ENCODE measurements at regions not wholly inside any gene's neighbourhood (a gene's known extent, or its start where the extent isn't known, plus 50 kb on each side); places are given as distances from the start of the nearest gene placed in this dataset.

DNA sequence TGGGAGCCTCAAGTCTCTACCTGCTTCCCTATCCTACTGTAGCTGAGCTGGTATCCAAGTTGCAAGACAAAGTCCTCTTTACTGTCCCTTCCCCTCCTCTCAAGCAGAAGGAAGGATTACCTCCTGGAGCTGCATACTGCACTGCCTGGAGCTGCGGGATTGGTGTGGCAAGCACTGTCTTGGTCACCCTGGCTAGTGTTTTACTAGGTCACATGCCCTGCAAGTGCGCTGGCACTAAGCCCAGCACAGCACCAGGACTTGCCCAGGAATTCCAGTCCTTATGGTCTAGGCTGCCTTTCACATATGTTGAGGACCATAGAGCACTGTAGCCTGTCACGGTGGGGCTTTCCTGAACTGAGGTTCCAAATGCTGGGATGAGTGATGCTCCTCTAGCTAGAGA is 227.3 kb upstream of the ZC4H2 start:
- H3K9me3 ChIP-seq (ENCODE audit: insufficient read depth in 2 of 2, low read depth in 1 of 2, low read length in 1 of 2) = no peaks in the 10 kb centered on the region
- no peak overlapping the region for H3K56ac ChIP-seq (replicated peaks; ENCODE audit: insufficient read length, low read depth, low read length)
- no peak overlapping the region for H3K23ac ChIP-seq (ENCODE audit: insufficient read length)
- no peak overlapping the region for H2AFZ ChIP-seq (ENCODE audit: low read length)
- no peak overlapping the region for H3K9ac ChIP-seq (replicated peaks in 1 of 4; ENCODE audit: extremely low read depth in 1 of 4, low read depth in 3 of 4, low read length in 3 of 4)
- H4K5ac ChIP-seq (ENCODE audit: insufficient read length, low read depth, low read length) = no peak overlapping the region
- no peak overlapping the region for H2AK5ac ChIP-seq (ENCODE audit: low read depth, low read length)
- H2BK5ac ChIP-seq (ENCODE audit: low read depth, low read length) = no peak overlapping the region
- no peak overlapping the region for H2BK20ac ChIP-seq (ENCODE audit: low read length)
- no peaks in the 10 kb centered on the region for H3K36me3 ChIP-seq (ENCODE audit: control insufficient read depth in 2 of 4, insufficient read depth in 4 of 4, low read length in 3 of 4)
- no peak overlapping the region for H3K14ac ChIP-seq (ENCODE audit: insufficient read length)
- no peak for DNase-seq (ENCODE audit: low read depth in 1 of 2, low spot score in 2 of 2)
- TF ChIP-seq NRF1 (IDR thresholded peaks at IDR 0.05; ENCODE audit: low read depth, low read length) = no peak
- no peak for TF ChIP-seq SRF (IDR thresholded peaks at IDR 0.05; ENCODE audit: low read depth, low read length)
- TF ChIP-seq BACH1 (IDR thresholded peaks at IDR 0.05; ENCODE audit: low read length) = no peak
- no peak for TF ChIP-seq TAF1 (IDR thresholded peaks at IDR 0.05; ENCODE audit: low read depth, low read length)
- no peak for TF ChIP-seq MAFK (IDR thresholded peaks at IDR 0.05; ENCODE audit: low read depth, low read length)
- no peak for TF ChIP-seq KDM5A (IDR thresholded peaks at IDR 0.05; ENCODE audit: low read length)
- TF ChIP-seq CBX8 (IDR thresholded peaks at IDR 0.05; ENCODE audit: borderline replicate concordance, low read depth, low read length) = no peak
- no peak overlapping the region for H2BK120ac ChIP-seq (replicated peaks; ENCODE audit: low read depth, low read length)
- H3K27ac ChIP-seq (ENCODE audit: low read depth, low read length) = no peak overlapping the region
- H3K4me1 ChIP-seq (replicated peaks in 1 of 4; ENCODE audit: control insufficient read depth in 3 of 4, insufficient read depth in 4 of 4, low read length in 3 of 4) = no peaks in the 10 kb centered on the region
- ChIA-PET CTCF (ENCODE audit: partially characterized antibody) (no interaction called here), POLR2A (ENCODE audit: partially characterized antibody) (no interaction called here)
- H4K91ac ChIP-seq (replicated peaks; ENCODE audit: insufficient read length, low read length) = no peak overlapping the region
- FAIRE-seq = no peak
- no peak overlapping the region for H4K8ac ChIP-seq (ENCODE audit: extremely low read depth, insufficient read depth, low read length)
- H3K4me3 ChIP-seq (ENCODE audit: extremely low read depth in 1 of 4, insufficient read depth in 2 of 4, low read depth in 3 of 4, low read length in 4 of 4) = no peak overlapping the region
- H3K79me1 ChIP-seq (ENCODE audit: low read depth, low read length) = no peaks in the 10 kb centered on the region
- H3K4ac ChIP-seq (replicated peaks; ENCODE audit: insufficient read length, low read depth, low read length) = no peak overlapping the region
- H3K79me2 ChIP-seq (ENCODE audit: control insufficient read depth in 1 of 2, insufficient read depth in 2 of 2, low read length in 2 of 2) = no peaks in the 10 kb centered on the region
- H3K27me3 ChIP-seq (replicated peaks in 1 of 4; ENCODE audit: control insufficient read depth in 3 of 4, extremely low read depth in 1 of 4, insufficient read depth in 3 of 4, low read length in 3 of 4) = no peaks in the 10 kb centered on the region
- no peak overlapping the region for H2BK12ac ChIP-seq (ENCODE audit: low read depth, low read length)
- H4K20me1 ChIP-seq (replicated peaks in 1 of 2; ENCODE audit: control insufficient read depth in 1 of 2, insufficient read depth in 2 of 2, low read length in 2 of 2) = no peaks in the 10 kb centered on the region
- no peaks in the 10 kb centered on the region for H3K23me2 ChIP-seq (ENCODE audit: low read depth, low read length)
- 100% methylated on average over 2 of the region's 3 CpGs; no CpG with 5 or more reads in 1 of the 2 experiments for WGBS, 2 experiments (ENCODE audit: extremely low coverage in 1 of 2, insufficient coverage in 1 of 2, insufficient read length in 1 of 2, insufficient replicate concordance in 2 of 2, low coverage in 1 of 2, low lambda C conversion rate in 2 of 2, missing lambda C conversion rate in 1 of 2)
- no peak overlapping the region for H3K4me2 ChIP-seq (ENCODE audit: insufficient read depth in 1 of 2, low read depth in 2 of 2, low read length in 2 of 2)
- H3K18ac ChIP-seq (ENCODE audit: extremely low read depth, low read length) = no peak overlapping the region
- H2BK15ac ChIP-seq (ENCODE audit: low read length) = no peak overlapping the region
